GM12878 (cell line): ENCODE measurements at regions not wholly inside any gene's neighbourhood (a gene's known extent, or its start where the extent isn't known, plus 50 kb on each side); places are given as distances from the start of the nearest gene placed in this dataset.

ENCODE experiments used
- ATAC-seq: fragments of 200-7000 bp; cut with Tn5 transposase; 3 replicates; pipeline ENCODE4 v1.9.1; 2020; ENCODE audit warnings: mild to moderate bottlenecking, moderate library complexity
- BruUV-seq: library from RNA; stranded (reverse); fragments of 400-500 nt; replicated peaks from 2 replicates; lab custom pipeline; 2021; lab: Mats Ljungman, UMichigan
- CTCF ChIA-PET: fragments of 300-600 bp; sonication (Branson Sonifier 250); formaldehyde crosslinking; extraction: SDS; loops from one replicate; lab custom pipeline; 2021; ENCODE audit warnings: inconsistent platforms; lab: Yijun Ruan, JAX
- POLR2A ChIA-PET: fragments of 350-600 bp; formaldehyde crosslinking; extraction: SDS; loops from one replicate; lab custom pipeline; 2021; ENCODE audit warnings: inconsistent platforms; lab: Charles Lee
- RAD21 ChIA-PET: fragments of 300-600 bp; sonication (Branson Sonifier 250); formaldehyde crosslinking; loops from one replicate; lab custom pipeline; 2023; ENCODE audit warnings: antibody characterized with exemption; ENCODE audit not compliant: unreplicated experiment; lab: Charles Lee
- SMC1A ChIA-PET: fragments of 300-600 bp; sonication (Branson Sonifier 250); formaldehyde crosslinking; loops from one replicate; lab custom pipeline; 2023; ENCODE audit not compliant: unreplicated experiment, uncharacterized antibody; lab: Charles Lee
- DNase-seq: peaks from one replicate; pipeline ENCODE4 v3.0.0-alpha.2; 2011; ENCODE audit warnings: low read depth, low spot score
- FAIRE-seq: peaks from 3 replicates; lab custom pipeline; 2011; peaks lifted over from hg19 to GRCh38; lab: Jason Lieb, UNC
- H2AFZ ChIP-seq: 2 replicates; pipeline ENCODE4 v1.6.0; 2011; ENCODE audit warnings: low read depth, low read length, control low read depth; ENCODE audit not compliant: control insufficient read depth
- H3K27ac ChIP-seq: 2 replicates; pipeline ENCODE4 v1.5.1; 2011; ENCODE audit warnings: control low read depth; ENCODE audit not compliant: control insufficient read depth, insufficient read depth
- H3K27me3 ChIP-seq, 2 experiments: replicated peaks in 1 of 2; 2 replicates each; pipeline versions ENCODE4 v1.6.0 to v1.6.1; 2011; ENCODE audit warnings: low read length in 1 of 2; ENCODE audit not compliant: control insufficient read depth in 2 of 2, insufficient read depth in 2 of 2
- H3K36me3 ChIP-seq, 2 experiments: 2 replicates each; pipeline ENCODE4 v1.5.1; 2011; ENCODE audit warnings: low read length in 1 of 2; ENCODE audit not compliant: control insufficient read depth in 2 of 2, insufficient read depth in 2 of 2
- H3K4me1 ChIP-seq: 2 replicates; pipeline ENCODE4 v1.6.1; 2011; ENCODE audit warnings: mild to moderate bottlenecking, low read length, moderate library complexity, mixed read lengths; ENCODE audit not compliant: control insufficient read depth, insufficient read depth
- H3K4me2 ChIP-seq: 2 replicates; pipeline ENCODE4 v1.6.0; 2011; ENCODE audit warnings: control low read depth; ENCODE audit not compliant: control insufficient read depth, insufficient read depth
- H3K4me3 ChIP-seq: fragments of 200-600 bp; sonication (generic); 2 replicates; pipeline ENCODE4 v1.5.1; 2016
- H3K79me2 ChIP-seq: 2 replicates; pipeline ENCODE4 v1.6.0; 2011; ENCODE audit warnings: low read length; ENCODE audit not compliant: control insufficient read depth, insufficient read depth
- H3K9ac ChIP-seq: 2 replicates; pipeline ENCODE4 v1.8.0; 2011; ENCODE audit warnings: low read length, control low read depth, mixed read lengths; ENCODE audit not compliant: control insufficient read depth, insufficient read depth
- H3K9me3 ChIP-seq: replicated peaks from 3 replicates; pipeline ENCODE4 v1.5.1; 2011; ENCODE audit warnings: mild to moderate bottlenecking, low read length; ENCODE audit not compliant: control insufficient read depth, insufficient read depth
- H4K20me1 ChIP-seq: 2 replicates; pipeline ENCODE4 v1.6.0; 2011; ENCODE audit not compliant: control insufficient read depth, insufficient read depth
- BACH1 ChIP-seq: fragments of 450-650 bp; IDR thresholded peaks from 2 replicates; pipeline ENCODE4 v1.6.1; 2017; ENCODE audit warnings: mild to moderate bottlenecking, borderline replicate concordance
- CHD2 ChIP-seq: IDR thresholded peaks from 2 replicates; pipeline ENCODE4 v1.6.1; 2011; ENCODE audit warnings: low read depth, low read length, improper control_type of control experiment, borderline replicate concordance
- GATAD2B ChIP-seq: fragments of 450-650 bp; conservative IDR thresholded peaks from 2 replicates; pipeline ENCODE4 v1.6.1; 2017; ENCODE audit warnings: low read depth, mild to moderate bottlenecking, moderate library complexity
- KAT2A ChIP-seq: conservative IDR thresholded peaks from 2 replicates; pipeline ENCODE4 v1.6.1; 2011; ENCODE audit warnings: low read depth, low read length; ENCODE audit not compliant: control insufficient read depth
- MEF2B ChIP-seq: fragments of 450-650 bp; IDR thresholded peaks from 2 replicates; pipeline ENCODE4 v1.6.1; 2018; ENCODE audit warnings: mild to moderate bottlenecking, moderate library complexity; ENCODE audit not compliant: partially characterized antibody, poor library complexity, severe bottlenecking
- MXI1 ChIP-seq: fragments of 150-350 bp; IDR thresholded peaks from 2 replicates; pipeline ENCODE4 v1.6.1; 2011; ENCODE audit warnings: low read depth, mild to moderate bottlenecking, inconsistent platforms, low read length, improper control_type of control experiment
- NFYA ChIP-seq: IDR thresholded peaks from 2 replicates; pipeline ENCODE4 v1.6.1; 2011; ENCODE audit warnings: low read depth, mild to moderate bottlenecking, low read length, improper control_type of control experiment, borderline replicate concordance
- RAD51 ChIP-seq: fragments of 450-650 bp; IDR thresholded peaks from 2 replicates; pipeline ENCODE4 v1.6.1; 2016; ENCODE audit warnings: moderate library complexity, mild to moderate bottlenecking, inconsistent platforms
- TCF3 ChIP-seq: IDR thresholded peaks from 2 replicates; pipeline ENCODE4 v1.6.1; 2012; ENCODE audit warnings: low read depth, mild to moderate bottlenecking, low read length, borderline replicate concordance; ENCODE audit not compliant: insufficient read depth
- YY1 ChIP-seq: IDR thresholded peaks from 2 replicates; pipeline ENCODE4 v1.6.1; 2011; ENCODE audit warnings: low read depth, mild to moderate bottlenecking, low read length
- WGBS: methylation state at CpG from one replicate; pipeline ENCODE4 v1.1.6; 2016; ENCODE audit warnings: low lambda C conversion rate; ENCODE audit not compliant: insufficient replicate concordance, insufficient coverage; ENCODE audit errors: missing lambda C conversion rate; 5-methylcytosine and 5-hydroxymethylcytosine counted together
- in situ Hi-C: fragments of 300-500 bp; cut with MboI; formaldehyde crosslinking; loops from 9 replicates; pipeline ENCODE4 v1.14.3; 2018; ENCODE audit warnings: mixed read lengths
- intact Hi-C: fragments of 100-400 bp; cut with micrococcal nuclease; formaldehyde crosslinking; loops from one replicate; pipeline ENCODE4 v1.14.2; 2022; ENCODE audit not compliant: unreplicated experiment
- TF ChIP-seq, protein P1 (sequence below): IDR thresholded peaks from 2 replicates; pipeline ENCODE4 v1.6.1; 2012; ENCODE audit warnings: improper control_type of control experiment, low read depth, low read length; ENCODE audit not compliant: insufficient replicate concordance
- TF ChIP-seq, protein P2 (sequence below): IDR thresholded peaks from 2 replicates; pipeline ENCODE4 v1.6.1; 2012; ENCODE audit warnings: low read depth, low read length, improper control_type of control experiment
- TF ChIP-seq, protein P3 (sequence below): fragments of 450-650 bp; conservative IDR thresholded peaks from 2 replicates; pipeline ENCODE4 v1.6.1; 2017; ENCODE audit warnings: mild to moderate bottlenecking, moderate library complexity
- TF ChIP-seq, protein P4 (sequence below): fragments of 450-650 bp; IDR thresholded peaks from 2 replicates; pipeline ENCODE4 v1.6.1; 2016; ENCODE audit warnings: mild to moderate bottlenecking

DNA sequence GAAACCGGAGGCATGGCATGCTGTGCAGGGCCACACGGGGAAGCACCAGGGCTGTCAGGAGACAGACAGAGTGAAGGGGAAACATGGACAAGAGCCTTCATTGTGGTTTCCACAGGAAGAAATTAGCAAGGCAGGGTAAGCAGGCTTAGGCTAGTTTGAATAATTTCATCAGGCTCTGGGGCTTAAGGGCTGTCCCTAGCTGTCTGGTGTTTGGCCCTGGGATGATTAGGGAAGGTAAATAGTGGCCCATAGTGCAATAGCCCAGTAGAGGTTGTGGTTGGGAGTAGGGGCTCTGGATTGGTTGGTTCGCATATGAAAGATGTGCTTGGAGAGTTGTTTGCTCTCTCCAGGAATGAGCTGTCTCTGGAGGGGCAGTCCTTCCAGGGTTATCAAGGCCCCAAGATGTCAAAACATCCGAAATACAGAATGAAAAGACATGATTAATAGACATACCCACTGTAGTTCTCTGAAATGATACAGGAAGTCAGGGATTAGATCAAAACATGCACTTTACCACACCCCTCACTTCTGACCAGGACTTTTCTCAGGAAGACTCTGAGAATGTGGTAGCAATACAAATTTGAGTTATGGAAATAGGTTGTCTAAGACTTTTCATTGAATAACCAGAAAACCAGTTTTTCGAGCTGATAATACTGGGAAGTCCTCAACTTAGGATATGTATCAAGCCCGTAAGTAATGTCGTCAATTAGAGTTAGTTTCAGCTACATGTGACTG lies 224.9 kb upstream of the NFE2L3 start:
- no peak overlapping the region for H3K4me3 ChIP-seq
- in situ Hi-C loops, result no loop called here
- WGBS, result 51% methylated on average over 7 of the region's 7 CpGs
- H3K9ac ChIP-seq, result no peak overlapping the region
- FAIRE-seq, result no peak
- ChIA-PET SMC1A (interaction anchor here (0.7 to 1.5 kb wide), 4 partner anchors 13 to 62 kb away, joined by 3 to 4 read pairs (median 4); no protein-coding TSS in a partner anchor), CTCF (interaction anchor here (1.3 kb wide), 1 partner anchor 14 kb away, joined by 4 read pairs; no protein-coding TSS in a partner anchor), RAD21 (no interaction called here), POLR2A (no interaction called here)
- ATAC-seq, result no peak
- no peak overlapping the region for H2AFZ ChIP-seq
- BruUV-seq, result no TSS peak
- DNase-seq, result no peak
- H3K36me3 ChIP-seq, result no peaks in the 10 kb centered on the region
- intact Hi-C loops, result no loop called here
- no peak overlapping the region for H3K27ac ChIP-seq
- no peaks in the 10 kb centered on the region for H3K79me2 ChIP-seq
- no peaks in the 10 kb centered on the region for H3K27me3 ChIP-seq
- no peak overlapping the region for H3K4me2 ChIP-seq
- no peaks in the 10 kb centered on the region; the same call in 2 of the 3 replicates for H3K9me3 ChIP-seq
- H4K20me1 ChIP-seq, result no peaks in the 10 kb centered on the region
- no peaks in the 10 kb centered on the region for H3K4me1 ChIP-seq
- TF ChIP-seq NFYA, result no peak
- no peak for TF ChIP-seq MEF2B
- TF ChIP-seq YY1, result no peak
- TF ChIP-seq TCF3, result no peak
- TF ChIP-seq KAT2A, result no peak
- no peak for TF ChIP-seq RAD51
- no peak for TF ChIP-seq CHD2
- TF ChIP-seq, protein P1, sequence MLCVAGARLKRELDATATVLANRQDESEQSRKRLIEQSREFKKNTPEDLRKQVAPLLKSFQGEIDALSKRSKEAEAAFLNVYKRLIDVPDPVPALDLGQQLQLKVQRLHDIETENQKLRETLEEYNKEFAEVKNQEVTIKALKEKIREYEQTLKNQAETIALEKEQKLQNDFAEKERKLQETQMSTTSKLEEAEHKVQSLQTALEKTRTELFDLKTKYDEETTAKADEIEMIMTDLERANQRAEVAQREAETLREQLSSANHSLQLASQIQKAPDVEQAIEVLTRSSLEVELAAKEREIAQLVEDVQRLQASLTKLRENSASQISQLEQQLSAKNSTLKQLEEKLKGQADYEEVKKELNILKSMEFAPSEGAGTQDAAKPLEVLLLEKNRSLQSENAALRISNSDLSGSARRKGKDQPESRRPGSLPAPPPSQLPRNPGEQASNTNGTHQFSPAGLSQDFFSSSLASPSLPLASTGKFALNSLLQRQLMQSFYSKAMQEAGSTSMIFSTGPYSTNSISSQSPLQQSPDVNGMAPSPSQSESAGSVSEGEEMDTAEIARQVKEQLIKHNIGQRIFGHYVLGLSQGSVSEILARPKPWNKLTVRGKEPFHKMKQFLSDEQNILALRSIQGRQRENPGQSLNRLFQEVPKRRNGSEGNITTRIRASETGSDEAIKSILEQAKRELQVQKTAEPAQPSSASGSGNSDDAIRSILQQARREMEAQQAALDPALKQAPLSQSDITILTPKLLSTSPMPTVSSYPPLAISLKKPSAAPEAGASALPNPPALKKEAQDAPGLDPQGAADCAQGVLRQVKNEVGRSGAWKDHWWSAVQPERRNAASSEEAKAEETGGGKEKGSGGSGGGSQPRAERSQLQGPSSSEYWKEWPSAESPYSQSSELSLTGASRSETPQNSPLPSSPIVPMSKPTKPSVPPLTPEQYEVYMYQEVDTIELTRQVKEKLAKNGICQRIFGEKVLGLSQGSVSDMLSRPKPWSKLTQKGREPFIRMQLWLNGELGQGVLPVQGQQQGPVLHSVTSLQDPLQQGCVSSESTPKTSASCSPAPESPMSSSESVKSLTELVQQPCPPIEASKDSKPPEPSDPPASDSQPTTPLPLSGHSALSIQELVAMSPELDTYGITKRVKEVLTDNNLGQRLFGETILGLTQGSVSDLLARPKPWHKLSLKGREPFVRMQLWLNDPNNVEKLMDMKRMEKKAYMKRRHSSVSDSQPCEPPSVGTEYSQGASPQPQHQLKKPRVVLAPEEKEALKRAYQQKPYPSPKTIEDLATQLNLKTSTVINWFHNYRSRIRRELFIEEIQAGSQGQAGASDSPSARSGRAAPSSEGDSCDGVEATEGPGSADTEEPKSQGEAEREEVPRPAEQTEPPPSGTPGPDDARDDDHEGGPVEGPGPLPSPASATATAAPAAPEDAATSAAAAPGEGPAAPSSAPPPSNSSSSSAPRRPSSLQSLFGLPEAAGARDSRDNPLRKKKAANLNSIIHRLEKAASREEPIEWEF, result no peak
- TF ChIP-seq, protein P2, sequence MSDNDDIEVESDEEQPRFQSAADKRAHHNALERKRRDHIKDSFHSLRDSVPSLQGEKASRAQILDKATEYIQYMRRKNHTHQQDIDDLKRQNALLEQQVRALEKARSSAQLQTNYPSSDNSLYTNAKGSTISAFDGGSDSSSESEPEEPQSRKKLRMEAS, result no peak
- no peak for TF ChIP-seq BACH1
- TF ChIP-seq, protein P3, sequence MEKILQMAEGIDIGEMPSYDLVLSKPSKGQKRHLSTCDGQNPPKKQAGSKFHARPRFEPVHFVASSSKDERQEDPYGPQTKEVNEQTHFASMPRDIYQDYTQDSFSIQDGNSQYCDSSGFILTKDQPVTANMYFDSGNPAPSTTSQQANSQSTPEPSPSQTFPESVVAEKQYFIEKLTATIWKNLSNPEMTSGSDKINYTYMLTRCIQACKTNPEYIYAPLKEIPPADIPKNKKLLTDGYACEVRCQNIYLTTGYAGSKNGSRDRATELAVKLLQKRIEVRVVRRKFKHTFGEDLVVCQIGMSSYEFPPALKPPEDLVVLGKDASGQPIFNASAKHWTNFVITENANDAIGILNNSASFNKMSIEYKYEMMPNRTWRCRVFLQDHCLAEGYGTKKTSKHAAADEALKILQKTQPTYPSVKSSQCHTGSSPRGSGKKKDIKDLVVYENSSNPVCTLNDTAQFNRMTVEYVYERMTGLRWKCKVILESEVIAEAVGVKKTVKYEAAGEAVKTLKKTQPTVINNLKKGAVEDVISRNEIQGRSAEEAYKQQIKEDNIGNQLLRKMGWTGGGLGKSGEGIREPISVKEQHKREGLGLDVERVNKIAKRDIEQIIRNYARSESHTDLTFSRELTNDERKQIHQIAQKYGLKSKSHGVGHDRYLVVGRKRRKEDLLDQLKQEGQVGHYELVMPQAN, result no peak
- TF ChIP-seq, protein P4, sequence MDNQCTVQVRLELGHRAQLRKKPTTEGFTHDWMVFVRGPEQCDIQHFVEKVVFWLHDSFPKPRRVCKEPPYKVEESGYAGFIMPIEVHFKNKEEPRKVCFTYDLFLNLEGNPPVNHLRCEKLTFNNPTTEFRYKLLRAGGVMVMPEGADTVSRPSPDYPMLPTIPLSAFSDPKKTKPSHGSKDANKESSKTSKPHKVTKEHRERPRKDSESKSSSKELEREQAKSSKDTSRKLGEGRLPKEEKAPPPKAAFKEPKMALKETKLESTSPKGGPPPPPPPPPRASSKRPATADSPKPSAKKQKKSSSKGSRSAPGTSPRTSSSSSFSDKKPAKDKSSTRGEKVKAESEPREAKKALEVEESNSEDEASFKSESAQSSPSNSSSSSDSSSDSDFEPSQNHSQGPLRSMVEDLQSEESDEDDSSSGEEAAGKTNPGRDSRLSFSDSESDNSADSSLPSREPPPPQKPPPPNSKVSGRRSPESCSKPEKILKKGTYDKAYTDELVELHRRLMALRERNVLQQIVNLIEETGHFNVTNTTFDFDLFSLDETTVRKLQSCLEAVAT, result no peak
- TF ChIP-seq GATAD2B, result no peak
- TF ChIP-seq MXI1, result no peak
